D721Med (cell line): ENCODE measurements at regions not wholly inside any gene's neighbourhood (a gene's known extent, or its start where the extent isn't known, plus 50 kb on each side); places are given as distances from the start of the nearest gene placed in this dataset.
A peak's percentile ranks its signal among the peaks of the same experiment; 100 is the strongest.

ENCODE experiments used
- DNase-seq: peaks from one replicate; pipeline ENCODE4 v3.0.0; 2011; ENCODE audit warnings: low spot score; ENCODE audit not compliant: insufficient read length
- FAIRE-seq: peaks from 2 replicates; lab custom pipeline; 2011; peaks lifted over from hg19 to GRCh38; lab: Jason Lieb, UNC
- TF ChIP-seq, protein P1 (sequence below): IDR thresholded peaks from 2 replicates; pipeline ENCODE4 v1.5.1; 2012; ENCODE audit warnings: mild to moderate bottlenecking, control low read depth; ENCODE audit not compliant: insufficient read depth; ENCODE audit errors: missing control alignments

DNA sequence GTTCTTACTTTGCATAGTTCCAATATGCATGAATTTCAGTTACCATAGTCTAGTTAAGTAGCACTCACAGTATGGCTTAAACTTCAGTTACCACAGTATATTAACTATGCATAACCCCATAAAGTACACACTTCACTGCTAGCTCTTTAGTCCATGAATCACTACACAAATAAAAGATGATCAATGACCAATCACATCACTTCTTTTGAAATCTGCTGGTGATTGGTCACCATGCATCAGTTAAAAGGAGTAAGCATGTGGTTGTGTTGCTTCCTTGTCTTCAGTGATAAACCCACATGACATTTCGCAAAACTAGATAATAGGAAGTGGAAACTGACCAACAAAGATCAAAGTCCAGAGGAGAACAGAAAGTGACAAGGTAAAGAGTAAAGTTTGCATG lies 79.0 kb downstream of the TAF11L14 start:
- TF ChIP-seq, protein P1, sequence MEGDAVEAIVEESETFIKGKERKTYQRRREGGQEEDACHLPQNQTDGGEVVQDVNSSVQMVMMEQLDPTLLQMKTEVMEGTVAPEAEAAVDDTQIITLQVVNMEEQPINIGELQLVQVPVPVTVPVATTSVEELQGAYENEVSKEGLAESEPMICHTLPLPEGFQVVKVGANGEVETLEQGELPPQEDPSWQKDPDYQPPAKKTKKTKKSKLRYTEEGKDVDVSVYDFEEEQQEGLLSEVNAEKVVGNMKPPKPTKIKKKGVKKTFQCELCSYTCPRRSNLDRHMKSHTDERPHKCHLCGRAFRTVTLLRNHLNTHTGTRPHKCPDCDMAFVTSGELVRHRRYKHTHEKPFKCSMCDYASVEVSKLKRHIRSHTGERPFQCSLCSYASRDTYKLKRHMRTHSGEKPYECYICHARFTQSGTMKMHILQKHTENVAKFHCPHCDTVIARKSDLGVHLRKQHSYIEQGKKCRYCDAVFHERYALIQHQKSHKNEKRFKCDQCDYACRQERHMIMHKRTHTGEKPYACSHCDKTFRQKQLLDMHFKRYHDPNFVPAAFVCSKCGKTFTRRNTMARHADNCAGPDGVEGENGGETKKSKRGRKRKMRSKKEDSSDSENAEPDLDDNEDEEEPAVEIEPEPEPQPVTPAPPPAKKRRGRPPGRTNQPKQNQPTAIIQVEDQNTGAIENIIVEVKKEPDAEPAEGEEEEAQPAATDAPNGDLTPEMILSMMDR: no peak
- no peak for DNase-seq
- FAIRE-seq: no peak

DNA sequence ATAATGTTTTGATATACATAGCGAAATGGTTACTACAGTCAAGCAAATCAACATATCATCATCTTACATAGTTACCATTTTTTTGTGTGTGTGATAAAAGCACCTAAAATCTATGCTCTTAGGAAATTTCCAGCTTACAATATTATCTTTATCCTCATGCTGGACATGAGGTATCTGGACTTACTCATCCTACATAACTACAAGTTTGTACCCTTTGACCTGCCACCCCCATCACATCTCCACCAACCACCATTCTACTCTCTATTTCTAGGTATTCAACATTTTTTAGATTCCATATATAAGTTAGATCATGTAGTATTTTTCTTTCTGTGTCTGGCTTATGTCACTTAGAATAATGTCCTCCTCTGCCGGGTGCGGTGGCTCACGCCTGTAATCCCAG lies 79.9 kb downstream of the TAF11L14 start:
- no peak for DNase-seq
- FAIRE-seq: no peak
- TF ChIP-seq, protein P1: no peak

- FAIRE-seq (no peak), DNase-seq (no peak)
- TF ChIP-seq, protein P1: no peak
Measured at GRCh38 chr5:17719592-17719991, 85.3 kb downstream of the TAF11L14 start.

- FAIRE-seq: peak; percentile 51
- no peak for DNase-seq
- TF ChIP-seq, protein P1: no peak
Measured at GRCh38 chr5:17720071-17720470, 85.8 kb downstream of the TAF11L14 start.

GRCh38 chr5:17723876-17724275 lies 89.6 kb downstream of the TAF11L14 start:
- TF ChIP-seq, protein P1: no peak
- DNase-seq: no peak
- peak; percentile 97 for FAIRE-seq

DNA sequence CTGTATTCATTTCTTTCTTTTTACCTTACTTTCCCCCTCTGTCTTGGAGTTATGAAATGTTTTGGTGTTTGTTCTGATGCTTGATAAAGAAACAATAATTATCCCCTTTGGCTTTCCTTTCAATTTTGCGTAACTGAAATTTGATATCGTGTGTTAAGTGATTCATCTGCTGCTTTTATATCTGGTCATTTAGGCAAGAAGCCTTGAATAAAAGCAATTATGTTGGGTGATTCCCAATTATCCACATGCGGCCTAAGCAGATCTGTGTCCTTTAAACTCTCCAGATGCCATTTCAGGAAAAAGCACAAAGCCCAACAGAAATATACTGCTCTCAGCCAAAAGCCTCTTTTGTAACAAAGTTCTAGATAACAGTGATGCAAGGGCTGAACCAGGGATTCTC lies 92.8 kb downstream of the TAF11L14 start:
- TF ChIP-seq, protein P1: no peak
- FAIRE-seq: no peak
- no peak for DNase-seq

GRCh38 chr5:17730421-17730820 lies 96.2 kb downstream of the TAF11L14 start:
- TF ChIP-seq, protein P1: no peak
- no peak for DNase-seq
- FAIRE-seq: no peak
